Bronchial epithelial cell (primary cell): ENCODE measurements at regions not wholly inside any gene's neighbourhood (a gene's known extent, or its start where the extent isn't known, plus 50 kb on each side); places are given as distances from the start of the nearest gene placed in this dataset.

Experiments
- DNase-seq: peaks from one replicate; pipeline ENCODE4 v3.0.0-alpha.2; 2010; ENCODE audit warnings: low read depth
- FAIRE-seq: peaks from 2 replicates; lab custom pipeline; 2011; peaks lifted over from hg19 to GRCh38; lab: Jason Lieb, UNC
- H3K27me3 ChIP-seq: 2 replicates; pipeline ENCODE4 v1.5.1; 2011; ENCODE audit warnings: low read length; ENCODE audit not compliant: control insufficient read depth, insufficient read depth
- H3K36me3 ChIP-seq: 2 replicates; pipeline ENCODE4 v1.5.1; 2011; ENCODE audit warnings: low read length; ENCODE audit not compliant: control insufficient read depth, insufficient read depth
- H3K4me3 ChIP-seq: 2 replicates; pipeline ENCODE4 v1.5.1; 2011; ENCODE audit warnings: mild to moderate bottlenecking, low read depth, low read length, control low read depth
- CTCF ChIP-seq: IDR thresholded peaks from 2 replicates; pipeline ENCODE4 v1.5.1; 2011; ENCODE audit warnings: mild to moderate bottlenecking, moderate library complexity, low read length, control low read depth, inconsistent platforms; ENCODE audit not compliant: insufficient read depth, severe bottlenecking

- no peak overlapping the region for H3K4me3 ChIP-seq
- FAIRE-seq (no peak), DNase-seq (no peak)
- no peak for TF ChIP-seq CTCF
- no peaks in the 10 kb centered on the region for H3K36me3 ChIP-seq
- H3K27me3 ChIP-seq, result no peaks in the 10 kb centered on the region
These were observed 1584.0 kb upstream of the ACO1 start for GRCh38 chr9:30800421-30800820.

GRCh38 chr9:30812821-30813220 is 1571.6 kb upstream of the ACO1 start:
- TF ChIP-seq CTCF, result no peak
- no peaks in the 10 kb centered on the region for H3K27me3 ChIP-seq
- H3K36me3 ChIP-seq, result no peaks in the 10 kb centered on the region
- DNase-seq, result no peak
- no peak overlapping the region for H3K4me3 ChIP-seq
- FAIRE-seq, result no peak

GRCh38 chr9:30815585-30815984 is 1568.9 kb upstream of the ACO1 start:
- DNase-seq, result no peak
- FAIRE-seq, result no peak
- Histone ChIP-seq H3K27me3 (no peaks in the 10 kb centered on the region), H3K4me3 (no peak overlapping the region), H3K36me3 (no peaks in the 10 kb centered on the region)
- no peak for TF ChIP-seq CTCF

- no peak overlapping the region for H3K4me3 ChIP-seq
- no peak for TF ChIP-seq CTCF
- no peak for FAIRE-seq
These were observed 1539.3 kb upstream of the ACO1 start for GRCh38 chr9:30845136-30845535.

GRCh38 chr9:30846651-30847050 is 1537.8 kb upstream of the ACO1 start:
- Histone ChIP-seq H3K36me3 (no peaks in the 10 kb centered on the region), H3K27me3 (no peaks in the 10 kb centered on the region), H3K4me3 (no peak overlapping the region)
- FAIRE-seq (no peak), DNase-seq (no peak)
- no peak for TF ChIP-seq CTCF

More at GRCh38 chr9:30845136-30845535, 1539.3 kb upstream of the ACO1 start:
- no peak for DNase-seq
- no peaks in the 10 kb centered on the region for H3K36me3 ChIP-seq
- H3K27me3 ChIP-seq, result no peaks in the 10 kb centered on the region

GRCh38 chr9:30851600-30851999 is 1532.8 kb upstream of the ACO1 start:
- no peak overlapping the region for H3K4me3 ChIP-seq
- DNase-seq (no peak), FAIRE-seq (no peak)
- TF ChIP-seq CTCF, result no peak
- H3K27me3 ChIP-seq, result no peaks in the 10 kb centered on the region
- no peaks in the 10 kb centered on the region for H3K36me3 ChIP-seq
